GM12874 (cell line): ENCODE measurements at regions not wholly inside any gene's neighbourhood (a gene's known extent, or its start where the extent isn't known, plus 50 kb on each side); places are given as distances from the start of the nearest gene placed in this dataset.

Experiments used
- CTCF ChIP-seq: IDR thresholded peaks from 2 replicates; pipeline ENCODE4 v1.5.1; 2011; ENCODE audit warnings: low read depth, mild to moderate bottlenecking, control low read depth, low read length, moderate library complexity; ENCODE audit not compliant: insufficient read depth

- TF ChIP-seq CTCF, result no peak
Measured at GRCh38 chr18:60894254-60894945, 438.8 kb upstream of the CDH20 start.

GRCh38 chr18:60895181-60895580, 438.0 kb upstream of the CDH20 start:
- no peak for TF ChIP-seq CTCF

- TF ChIP-seq CTCF, result no peak
Measured at GRCh38 chr18:60898111-60898510, 435.1 kb upstream of the CDH20 start.

GRCh38 chr18:60905699-60906098, 427.5 kb upstream of the CDH20 start:
- no peak for TF ChIP-seq CTCF

- TF ChIP-seq CTCF, result no peak
Measured at GRCh38 chr18:60910534-60910933, 422.7 kb upstream of the CDH20 start.

GRCh38 chr18:60911504-60911903, 421.7 kb upstream of the CDH20 start:
- TF ChIP-seq CTCF, result no peak

- no peak for TF ChIP-seq CTCF
Measured at GRCh38 chr18:60915160-60915559, 418.1 kb upstream of the CDH20 start.

GRCh38 chr18:60925892-60926291, 407.3 kb upstream of the CDH20 start:
- no peak for TF ChIP-seq CTCF
